Astrocyte of the spinal cord (primary cell): ENCODE measurements at regions not wholly inside any gene's neighbourhood (a gene's known extent, or its start where the extent isn't known, plus 50 kb on each side); places are given as distances from the start of the nearest gene placed in this dataset.

Source experiments
- DNase-seq: peaks from one replicate; pipeline ENCODE4 v3.0.0; 2011; ENCODE audit warnings: low read depth, low spot score
- H3K4me3 ChIP-seq: 2 replicates; pipeline ENCODE4 v1.5.1; 2011; ENCODE audit warnings: low read depth, mild to moderate bottlenecking, low read length, moderate library complexity
- in situ Hi-C: cut with HindIII; loops from 2 replicates; pipeline ENCODE4 v1.10.0; 2017; ENCODE audit warnings: low sequenced_read_pairs
- TF ChIP-seq, protein P1 (sequence below): IDR thresholded peaks from 2 replicates; pipeline ENCODE4 v1.5.1; 2012; ENCODE audit warnings: low read depth, mild to moderate bottlenecking, low read length, inconsistent platforms

DNA sequence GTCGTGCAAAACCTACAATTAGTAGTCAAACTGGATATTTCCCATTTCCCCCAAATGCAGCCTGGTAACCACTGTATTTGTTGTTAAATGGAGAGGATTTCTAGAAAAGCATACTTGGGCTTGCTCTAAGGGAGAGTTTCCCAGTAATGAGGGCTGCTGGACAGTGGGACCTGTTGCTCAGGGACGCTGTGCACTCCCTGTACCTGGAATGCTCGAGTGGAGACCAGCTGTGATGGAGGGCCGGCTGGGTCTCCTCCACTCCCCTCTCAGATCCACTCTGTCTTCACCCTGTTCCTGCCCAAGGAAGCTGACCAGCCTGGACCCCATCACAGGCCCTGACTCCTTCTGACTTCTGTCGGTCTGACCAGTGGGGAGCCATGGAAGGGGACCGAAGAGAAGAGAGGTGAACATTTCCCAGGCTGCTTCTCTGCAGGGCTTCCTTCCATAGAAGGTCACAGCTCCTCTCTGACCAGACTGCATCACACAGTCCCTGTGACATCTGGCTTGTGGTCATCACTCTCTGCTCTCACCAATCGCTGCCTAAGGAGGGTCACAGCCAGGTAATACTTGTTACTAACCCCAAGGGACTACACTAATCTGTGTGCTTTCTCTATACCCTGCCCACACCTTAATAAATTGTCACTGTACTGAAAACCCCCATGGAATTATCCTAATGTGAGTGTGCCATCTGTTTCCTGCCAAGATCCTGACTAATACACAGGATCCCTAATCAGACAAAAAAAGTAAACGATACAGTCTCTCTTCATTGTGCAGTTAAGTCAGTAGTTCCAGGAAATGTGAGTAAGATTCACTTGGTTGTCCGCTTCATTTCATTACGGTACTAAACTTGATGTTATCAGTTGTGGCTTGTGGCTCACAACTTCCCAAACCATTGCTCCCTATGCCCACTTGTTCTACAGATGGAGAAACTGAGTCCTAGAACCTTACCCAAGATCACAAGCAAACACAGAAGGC, 102.4 kb downstream of the CCT6B start:
- in situ Hi-C loops = no loop called here
- TF ChIP-seq, protein P1, sequence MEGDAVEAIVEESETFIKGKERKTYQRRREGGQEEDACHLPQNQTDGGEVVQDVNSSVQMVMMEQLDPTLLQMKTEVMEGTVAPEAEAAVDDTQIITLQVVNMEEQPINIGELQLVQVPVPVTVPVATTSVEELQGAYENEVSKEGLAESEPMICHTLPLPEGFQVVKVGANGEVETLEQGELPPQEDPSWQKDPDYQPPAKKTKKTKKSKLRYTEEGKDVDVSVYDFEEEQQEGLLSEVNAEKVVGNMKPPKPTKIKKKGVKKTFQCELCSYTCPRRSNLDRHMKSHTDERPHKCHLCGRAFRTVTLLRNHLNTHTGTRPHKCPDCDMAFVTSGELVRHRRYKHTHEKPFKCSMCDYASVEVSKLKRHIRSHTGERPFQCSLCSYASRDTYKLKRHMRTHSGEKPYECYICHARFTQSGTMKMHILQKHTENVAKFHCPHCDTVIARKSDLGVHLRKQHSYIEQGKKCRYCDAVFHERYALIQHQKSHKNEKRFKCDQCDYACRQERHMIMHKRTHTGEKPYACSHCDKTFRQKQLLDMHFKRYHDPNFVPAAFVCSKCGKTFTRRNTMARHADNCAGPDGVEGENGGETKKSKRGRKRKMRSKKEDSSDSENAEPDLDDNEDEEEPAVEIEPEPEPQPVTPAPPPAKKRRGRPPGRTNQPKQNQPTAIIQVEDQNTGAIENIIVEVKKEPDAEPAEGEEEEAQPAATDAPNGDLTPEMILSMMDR = no peak
- DNase-seq = no peak
- H3K4me3 ChIP-seq = no peak overlapping the region

DNA sequence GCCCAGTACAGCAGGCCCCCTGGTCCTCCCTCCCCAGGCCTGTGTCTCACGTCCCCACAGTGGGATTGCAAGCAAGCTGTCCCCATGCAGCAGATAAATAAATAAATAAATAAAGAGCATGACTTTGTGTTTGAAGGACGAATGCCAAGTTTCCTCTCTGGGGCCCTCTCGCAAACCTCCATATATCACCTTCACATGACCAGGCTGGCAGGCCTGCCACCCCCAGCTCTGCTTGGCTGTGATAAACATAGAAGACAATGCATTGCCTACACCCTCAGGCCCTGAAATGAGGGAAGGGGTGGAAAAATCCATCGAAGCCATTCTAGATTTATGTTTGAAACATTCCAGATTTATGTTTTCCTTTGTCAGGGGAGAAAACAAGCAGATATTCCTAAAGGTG, 107.3 kb downstream of the CCT6B start:
- in situ Hi-C loops = no loop called here
- TF ChIP-seq, protein P1 = no peak
- no peak for DNase-seq
- no peak overlapping the region for H3K4me3 ChIP-seq

DNA sequence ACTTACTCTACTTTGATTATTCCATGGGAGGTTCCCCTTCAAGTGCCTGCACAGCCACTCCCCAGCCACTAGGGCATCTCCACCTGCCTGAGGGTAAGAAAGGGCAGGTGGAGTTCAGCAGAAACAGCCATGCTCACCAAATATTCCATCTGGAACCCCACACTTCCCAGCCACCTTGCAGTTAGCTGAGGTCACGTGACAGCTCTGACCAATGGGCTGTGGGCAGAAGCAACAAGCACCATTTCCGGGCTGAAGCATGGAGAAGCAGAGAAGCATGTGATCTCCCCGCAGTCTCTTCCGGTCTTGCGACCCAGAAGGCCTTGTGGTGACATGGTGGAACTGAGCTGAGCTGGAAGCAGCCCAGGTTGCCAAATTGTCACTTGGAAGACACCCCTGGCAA, 108.6 kb downstream of the CCT6B start:
- DNase-seq = no peak

DNA sequence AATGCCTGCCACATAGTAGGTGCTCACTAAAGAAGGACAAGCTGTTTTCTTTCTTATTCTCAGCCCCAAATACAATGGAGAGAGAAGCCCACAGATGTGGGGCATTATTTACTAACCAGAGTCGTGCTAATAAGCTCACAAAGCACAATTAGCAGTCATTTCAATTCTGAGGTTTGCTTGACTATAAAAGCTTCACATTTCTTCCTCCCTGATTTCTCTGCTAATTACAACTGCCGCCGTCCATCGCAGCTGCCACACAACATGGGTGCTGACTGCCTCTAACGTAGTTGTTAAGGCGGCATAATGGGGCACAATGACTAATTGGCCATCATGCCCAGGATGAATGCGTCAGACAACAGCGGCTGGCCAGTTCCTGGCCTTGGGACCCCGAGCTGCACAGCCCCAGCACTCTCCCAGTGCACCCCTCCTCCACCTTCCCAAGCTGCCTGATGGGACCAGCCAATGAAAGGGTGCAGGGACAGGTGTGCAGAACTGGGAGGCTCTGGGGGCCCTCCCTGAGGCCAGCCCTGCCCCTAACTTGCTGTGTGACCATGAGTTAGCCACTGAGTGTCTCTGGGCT, 109.2 kb downstream of the CCT6B start:
- DNase-seq = no peak
- in situ Hi-C loops = no loop called here
- TF ChIP-seq, protein P1 = no peak
- no peak overlapping the region for H3K4me3 ChIP-seq

More for the DNA sequence above, 108.6 kb downstream of the CCT6B start:
- no peak overlapping the region for H3K4me3 ChIP-seq
- TF ChIP-seq, protein P1 = no peak
- in situ Hi-C loops = no loop called here

DNA sequence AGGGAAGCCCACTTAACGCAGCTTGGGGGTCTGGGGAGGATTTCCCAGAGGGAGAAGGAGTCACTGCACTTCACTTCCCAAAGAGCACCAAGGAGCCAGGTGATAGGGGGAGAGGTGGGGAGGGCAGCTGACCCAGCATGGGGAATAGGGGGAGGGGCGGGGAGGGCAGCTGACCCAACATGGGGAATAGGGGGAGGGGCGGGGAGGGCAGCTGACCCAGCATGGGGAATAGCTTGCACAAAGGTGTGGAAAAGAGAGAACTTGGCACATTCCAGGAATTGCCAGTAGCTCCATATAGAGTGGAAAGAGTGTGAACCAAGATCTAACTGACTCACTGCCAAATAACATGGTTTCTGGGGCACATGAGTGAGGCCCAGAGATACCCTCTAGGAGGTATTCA, 110.3 kb downstream of the CCT6B start:
- TF ChIP-seq, protein P1 = no peak
- H3K4me3 ChIP-seq = no peak overlapping the region
- no peak for DNase-seq
- in situ Hi-C loops = no loop called here

DNA sequence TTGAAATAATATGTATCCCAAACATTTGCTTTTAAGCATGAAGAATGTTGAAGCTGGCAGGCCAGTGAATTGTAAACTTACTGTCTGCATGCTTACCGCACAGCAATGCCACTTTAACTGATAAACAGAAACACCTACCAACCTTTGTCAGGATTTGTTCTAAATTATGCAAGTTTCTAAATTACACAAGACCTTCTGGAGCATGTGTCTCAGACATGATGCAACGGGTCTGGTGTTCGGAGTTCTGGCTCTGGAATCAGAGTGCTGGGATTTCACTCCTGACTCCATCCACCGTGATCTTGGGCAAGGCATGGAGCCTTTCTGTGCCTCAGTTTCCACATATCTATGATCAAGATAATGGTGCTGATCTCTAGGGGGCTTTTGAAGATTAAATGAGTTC, 111.2 kb downstream of the CCT6B start:
- DNase-seq = no peak
- TF ChIP-seq, protein P1 = no peak
- in situ Hi-C loops = no loop called here

More for the DNA sequence above, 111.2 kb downstream of the CCT6B start:
- H3K4me3 ChIP-seq = no peak overlapping the region
